ENCODE measurements at regions not wholly inside any gene's neighbourhood (a gene's known extent, or its start where the extent isn't known, plus 50 kb on each side); places are given as distances from the start of the nearest gene placed in this dataset.

DNA sequence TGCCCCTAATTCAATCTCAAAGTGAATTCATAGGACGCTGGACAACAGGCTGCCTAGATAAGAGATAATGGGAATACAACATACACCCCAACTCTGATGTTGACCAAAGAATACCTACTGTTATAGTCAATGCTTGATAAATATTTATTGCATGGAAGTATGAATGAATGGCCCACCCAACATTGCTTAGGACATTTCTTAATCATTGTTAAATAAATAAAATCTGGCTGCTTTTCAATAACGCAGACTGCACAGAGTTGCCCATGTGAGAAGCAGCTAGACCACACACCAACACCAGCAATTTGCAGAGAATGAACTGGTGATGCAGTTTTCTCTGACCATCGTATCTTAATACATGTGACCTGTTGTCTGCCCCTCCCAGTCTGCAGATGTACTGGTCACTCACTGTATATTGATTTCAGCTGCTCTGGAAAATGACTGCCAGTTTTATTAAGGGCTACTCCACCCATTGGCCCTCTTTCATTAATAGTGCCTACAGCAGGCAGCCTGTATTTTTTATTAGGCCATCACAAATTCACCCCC, 236.2 kb upstream of the WWC1 start:
- Histone ChIP-seq H3K27ac (ENCODE audit: low read depth in 1 of 2, low read length in 2 of 2) (no peak overlapping the region), H3K79me2 (ENCODE audit: insufficient read depth, low read length) (no peaks in the 10 kb centered on the region), H3K27me3 (ENCODE audit: control insufficient read depth in 2 of 2, insufficient read depth in 2 of 2, low read length in 2 of 2) (no peaks in the 10 kb centered on the region), H4K20me1 (ENCODE audit: insufficient read depth, low read length) (no peaks in the 10 kb centered on the region), H3K4me2 (replicated peaks; ENCODE audit: extremely low read depth, low read length, poor library complexity, severe bottlenecking) (no peak overlapping the region), H3K4me3 (replicated peaks in 1 of 3; ENCODE audit: low read depth in 2 of 3, low read length in 3 of 3) (no peak overlapping the region), H3K36me3 (replicated peaks in 1 of 2; ENCODE audit: control insufficient read depth in 1 of 2, insufficient read depth in 2 of 2, low read length in 2 of 2) (no peaks in the 10 kb centered on the region), H3K9me3 (replicated peaks in 1 of 2; ENCODE audit: control insufficient read depth in 1 of 2, insufficient read depth in 1 of 2, low read length in 2 of 2) (peaks cover 0 to 6% of the 10 kb centered on the region in 2 donors), H3K4me1 (ENCODE audit: control insufficient read depth in 1 of 2, insufficient read depth in 2 of 2, low read length in 2 of 2) (no peaks in the 10 kb centered on the region), H3K9ac (ENCODE audit: insufficient read depth, low read length, poor library complexity, severe bottlenecking) (no peak overlapping the region), H2AFZ (ENCODE audit: insufficient read depth, low read depth, low read length, poor library complexity, severe bottlenecking) (no peak overlapping the region)
- 80% methylated on average over 1 of the region's 3 CpGs for WGBS (ENCODE audit: insufficient coverage)
- DNase-seq = no peak
- H3K27ac Mint-ChIP-seq = no peak overlapping the region
- H3K4me3 Mint-ChIP-seq = no peak overlapping the region
- peaks cover 0 to 5% (median 1%) of the 10 kb centered on the region in 7 donors for H3K9me3 Mint-ChIP-seq
- peaks cover 0 to 4% (median 0%) of the 10 kb centered on the region in 3 donors for H3K27me3 Mint-ChIP-seq (ENCODE audit: low read depth in 3 of 3)
- no peaks in the 10 kb centered on the region for H3K4me1 Mint-ChIP-seq
- TF ChIP-seq, protein P1, sequence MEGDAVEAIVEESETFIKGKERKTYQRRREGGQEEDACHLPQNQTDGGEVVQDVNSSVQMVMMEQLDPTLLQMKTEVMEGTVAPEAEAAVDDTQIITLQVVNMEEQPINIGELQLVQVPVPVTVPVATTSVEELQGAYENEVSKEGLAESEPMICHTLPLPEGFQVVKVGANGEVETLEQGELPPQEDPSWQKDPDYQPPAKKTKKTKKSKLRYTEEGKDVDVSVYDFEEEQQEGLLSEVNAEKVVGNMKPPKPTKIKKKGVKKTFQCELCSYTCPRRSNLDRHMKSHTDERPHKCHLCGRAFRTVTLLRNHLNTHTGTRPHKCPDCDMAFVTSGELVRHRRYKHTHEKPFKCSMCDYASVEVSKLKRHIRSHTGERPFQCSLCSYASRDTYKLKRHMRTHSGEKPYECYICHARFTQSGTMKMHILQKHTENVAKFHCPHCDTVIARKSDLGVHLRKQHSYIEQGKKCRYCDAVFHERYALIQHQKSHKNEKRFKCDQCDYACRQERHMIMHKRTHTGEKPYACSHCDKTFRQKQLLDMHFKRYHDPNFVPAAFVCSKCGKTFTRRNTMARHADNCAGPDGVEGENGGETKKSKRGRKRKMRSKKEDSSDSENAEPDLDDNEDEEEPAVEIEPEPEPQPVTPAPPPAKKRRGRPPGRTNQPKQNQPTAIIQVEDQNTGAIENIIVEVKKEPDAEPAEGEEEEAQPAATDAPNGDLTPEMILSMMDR (IDR thresholded peaks at IDR 0.05) = no peak
- no peaks in the 10 kb centered on the region for H3K36me3 Mint-ChIP-seq
- intact Hi-C loops (cut with micrococcal nuclease) = no loop called here

DNA sequence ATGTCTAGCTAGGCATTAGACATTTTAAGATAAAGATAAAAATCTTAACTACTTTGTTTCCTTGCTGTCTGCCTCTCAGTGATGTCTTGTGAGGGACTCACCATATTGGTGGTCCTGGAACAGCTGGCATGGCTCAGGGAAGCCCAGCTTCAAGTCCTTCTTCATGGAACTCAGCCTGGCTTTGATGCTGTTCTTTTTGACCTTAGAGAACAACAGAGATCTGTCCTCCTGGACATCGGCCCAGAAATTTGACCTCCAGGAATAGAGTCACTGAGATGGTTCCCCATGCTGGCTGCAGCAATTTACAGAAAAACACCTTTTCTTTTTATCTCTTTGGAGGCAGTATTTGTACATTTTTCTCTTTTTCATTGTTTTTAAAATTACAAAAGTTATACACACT, 235.5 kb upstream of the WWC1 start:
- no peak overlapping the region for H3K4me3 Mint-ChIP-seq
- H3K9ac ChIP-seq (ENCODE audit: insufficient read depth, low read length, poor library complexity, severe bottlenecking) = no peak overlapping the region
- no peaks in the 10 kb centered on the region for H3K79me2 ChIP-seq (ENCODE audit: insufficient read depth, low read length)
- H3K36me3 ChIP-seq (replicated peaks in 1 of 2; ENCODE audit: control insufficient read depth in 1 of 2, insufficient read depth in 2 of 2, low read length in 2 of 2) = no peaks in the 10 kb centered on the region
- no peak overlapping the region for H2AFZ ChIP-seq (ENCODE audit: insufficient read depth, low read depth, low read length, poor library complexity, severe bottlenecking)
- no peaks in the 10 kb centered on the region for H3K27me3 ChIP-seq (ENCODE audit: control insufficient read depth in 2 of 2, insufficient read depth in 2 of 2, low read length in 2 of 2)
- peaks cover 0 to 5% (median 1%) of the 10 kb centered on the region in 7 donors for H3K9me3 Mint-ChIP-seq
- DNase-seq = no peak
- no peak overlapping the region for H3K4me3 ChIP-seq (replicated peaks in 1 of 3; ENCODE audit: low read depth in 2 of 3, low read length in 3 of 3)
- H3K9me3 ChIP-seq (replicated peaks in 1 of 2; ENCODE audit: control insufficient read depth in 1 of 2, insufficient read depth in 1 of 2, low read length in 2 of 2) = peaks cover 0 to 6% of the 10 kb centered on the region in 2 donors
- WGBS (ENCODE audit: insufficient coverage) = no CpG with 5 or more reads among the region's 1 CpG
- TF ChIP-seq, protein P1 (IDR thresholded peaks at IDR 0.05) = no peak
- H3K27ac Mint-ChIP-seq = no peak overlapping the region
- H4K20me1 ChIP-seq (ENCODE audit: insufficient read depth, low read length) = no peaks in the 10 kb centered on the region
- no peak overlapping the region for H3K4me2 ChIP-seq (replicated peaks; ENCODE audit: extremely low read depth, low read length, poor library complexity, severe bottlenecking)
- no peaks in the 10 kb centered on the region for H3K36me3 Mint-ChIP-seq
- no peaks in the 10 kb centered on the region for H3K4me1 ChIP-seq (ENCODE audit: control insufficient read depth in 1 of 2, insufficient read depth in 2 of 2, low read length in 2 of 2)
- H3K27me3 Mint-ChIP-seq (ENCODE audit: low read depth in 3 of 3) = no peaks in the 10 kb centered on the region
- no peak overlapping the region for H3K27ac ChIP-seq (ENCODE audit: low read depth in 1 of 2, low read length in 2 of 2)
- intact Hi-C loops (cut with micrococcal nuclease) = no loop called here
- no peaks in the 10 kb centered on the region for H3K4me1 Mint-ChIP-seq

Data from CD14-positive monocyte (primary cell).